ENCODE measurements at regions not wholly inside any gene's neighbourhood (a gene's known extent, or its start where the extent isn't known, plus 50 kb on each side); places are given as distances from the start of the nearest gene placed in this dataset.

DNA sequence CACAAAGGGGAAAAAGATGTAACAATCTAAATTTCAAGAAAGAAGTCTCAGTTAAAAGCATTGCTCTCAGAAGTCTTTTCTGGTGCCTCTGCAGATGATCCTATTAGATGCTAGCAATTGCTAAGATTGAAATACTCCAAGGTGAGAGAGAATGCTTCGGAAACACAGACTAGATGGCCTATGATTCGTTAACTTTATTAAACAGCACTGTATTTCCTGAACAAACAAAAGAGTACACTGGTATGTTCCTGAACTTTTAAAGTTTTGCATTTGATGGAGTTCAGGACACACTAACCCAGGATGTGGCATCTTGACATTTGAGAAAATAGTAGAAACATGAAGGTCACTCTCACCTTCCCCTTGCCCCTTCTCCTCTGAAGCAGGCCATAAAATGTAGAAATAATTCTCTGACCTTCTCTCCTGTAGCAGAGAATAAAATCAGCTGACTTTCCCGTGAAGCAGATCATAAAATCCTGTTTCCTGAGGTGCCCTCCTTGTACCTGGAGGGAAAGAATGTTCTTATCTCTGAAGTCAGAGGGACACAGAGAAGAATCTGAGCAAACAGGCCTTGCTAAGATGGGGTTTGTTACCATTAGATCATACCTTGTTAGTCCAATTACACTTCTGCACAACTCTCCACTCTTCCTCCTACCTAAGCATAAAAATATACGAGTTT, 142.9 kb upstream of the USP25 start (continued):
- no peak for TF ChIP-seq ZBED1 (IDR thresholded peaks at IDR 0.05; ENCODE audit: borderline replicate concordance)

DNA sequence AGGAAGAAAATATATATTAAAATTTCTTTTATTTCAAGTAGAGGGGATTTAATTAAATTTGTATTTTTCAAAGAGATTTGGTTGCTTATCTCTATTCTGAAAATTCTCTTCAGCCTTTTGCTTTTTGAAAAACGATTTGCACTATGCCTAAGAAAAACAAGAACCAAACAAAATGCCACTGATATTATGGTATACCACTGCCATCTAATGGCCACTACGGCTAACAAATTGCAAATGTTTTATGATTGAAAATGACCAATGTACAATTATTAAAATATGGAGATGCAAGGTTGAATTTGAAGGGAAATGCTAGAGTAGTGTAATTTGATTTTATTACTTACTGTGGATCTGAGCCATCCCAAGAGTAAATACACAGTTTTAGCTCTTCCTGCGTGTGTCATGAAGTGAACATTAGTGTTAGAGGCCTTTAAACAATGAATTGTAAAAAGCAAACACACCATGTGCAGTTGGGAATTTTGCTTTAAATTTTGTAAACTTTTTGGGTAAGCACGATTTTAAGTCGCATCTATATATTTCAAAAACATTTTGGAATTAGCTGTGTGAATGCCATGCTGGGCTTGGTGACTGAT, 137.4 kb upstream of the USP25 start:
- H3K36me3 ChIP-seq (ENCODE audit: control insufficient read depth in 2 of 2, insufficient read depth in 2 of 2, low read length in 1 of 2), result no peaks in the 10 kb centered on the region
- TF ChIP-seq RCOR1 (conservative IDR thresholded peaks at IDR 0.05; ENCODE audit: low read depth, low read length) (no peak), RAD21 (IDR thresholded peaks at IDR 0.05; ENCODE audit: insufficient read depth, low read depth, low read length) (peak; percentile 88), SMC3 (IDR thresholded peaks at IDR 0.05; ENCODE audit: borderline replicate concordance, low read length) (peak; percentile 71; the same call in 1 of the 2 replicates), ZNF217 (IDR thresholded peaks at IDR 0.05) (no peak)
- TF ChIP-seq, protein P1, sequence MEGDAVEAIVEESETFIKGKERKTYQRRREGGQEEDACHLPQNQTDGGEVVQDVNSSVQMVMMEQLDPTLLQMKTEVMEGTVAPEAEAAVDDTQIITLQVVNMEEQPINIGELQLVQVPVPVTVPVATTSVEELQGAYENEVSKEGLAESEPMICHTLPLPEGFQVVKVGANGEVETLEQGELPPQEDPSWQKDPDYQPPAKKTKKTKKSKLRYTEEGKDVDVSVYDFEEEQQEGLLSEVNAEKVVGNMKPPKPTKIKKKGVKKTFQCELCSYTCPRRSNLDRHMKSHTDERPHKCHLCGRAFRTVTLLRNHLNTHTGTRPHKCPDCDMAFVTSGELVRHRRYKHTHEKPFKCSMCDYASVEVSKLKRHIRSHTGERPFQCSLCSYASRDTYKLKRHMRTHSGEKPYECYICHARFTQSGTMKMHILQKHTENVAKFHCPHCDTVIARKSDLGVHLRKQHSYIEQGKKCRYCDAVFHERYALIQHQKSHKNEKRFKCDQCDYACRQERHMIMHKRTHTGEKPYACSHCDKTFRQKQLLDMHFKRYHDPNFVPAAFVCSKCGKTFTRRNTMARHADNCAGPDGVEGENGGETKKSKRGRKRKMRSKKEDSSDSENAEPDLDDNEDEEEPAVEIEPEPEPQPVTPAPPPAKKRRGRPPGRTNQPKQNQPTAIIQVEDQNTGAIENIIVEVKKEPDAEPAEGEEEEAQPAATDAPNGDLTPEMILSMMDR (IDR thresholded peaks at IDR 0.05 in 2 of 3, conservative IDR thresholded peaks at IDR 0.05 in 1 of 3; ENCODE audit: control insufficient read depth in 2 of 3, extremely low read depth in 1 of 3, insufficient read depth in 1 of 3, low read depth in 3 of 3, low read length in 3 of 3), result peak; percentile 35 to 66 (median 51); a peak in 5 of 6 replicates
- H3K4me1 ChIP-seq (ENCODE audit: control insufficient read depth, insufficient read depth, low read length), result no peaks in the 10 kb centered on the region
- DNase-seq (ENCODE audit: low read depth, low spot score) (no peak), ATAC-seq (no peak), FAIRE-seq (peak; percentile 13)
- POLR2A ChIA-PET, result no interaction called here
- no peak overlapping the region for H3K9ac ChIP-seq (ENCODE audit: control insufficient read depth, insufficient read depth, low read length)
- no peaks in the 10 kb centered on the region for H4K20me1 ChIP-seq (ENCODE audit: control insufficient read depth, insufficient read depth)
- in situ Hi-C loops (cut with MboI) (loop anchor here (10.0 to 25.0 kb wide), 2 partner anchors 1180 to 1338 kb away; no protein-coding TSS in a partner anchor), intact Hi-C loops (cut with micrococcal nuclease; ENCODE audit: unreplicated experiment) (loop anchor here (2.0 to 5.0 kb wide), 3 partner anchors 730 to 1334 kb away; no protein-coding TSS in a partner anchor)
- RAD21 ChIA-PET (ENCODE audit: unreplicated experiment), result no interaction called here
- BruUV-seq (replicated peaks), result no TSS peak
- SMC1A ChIA-PET (ENCODE audit: uncharacterized antibody, unreplicated experiment), result interaction anchor here (0.5 to 0.9 kb wide), 2 partner anchors 1178 to 1332 kb away, joined by 3 to 4 read pairs; no protein-coding TSS in a partner anchor
- CTCF ChIA-PET, result interaction anchor here (0.8 to 2.2 kb wide), 6 partner anchors 10 to 1354 kb away, joined by 3 to 8 read pairs (median 3); no protein-coding TSS in a partner anchor
- no peaks in the 10 kb centered on the region for H3K27me3 ChIP-seq (replicated peaks in 1 of 2; ENCODE audit: control insufficient read depth in 2 of 2, insufficient read depth in 2 of 2, low read length in 1 of 2)
- no peak overlapping the region for H3K27ac ChIP-seq (ENCODE audit: control insufficient read depth, insufficient read depth)
- no peak overlapping the region for H2AFZ ChIP-seq (ENCODE audit: control insufficient read depth, low read depth, low read length)
- WGBS (ENCODE audit: insufficient coverage, insufficient replicate concordance, low lambda C conversion rate, missing lambda C conversion rate), result 3% methylated on average over 5 of the region's 5 CpGs
- no peak overlapping the region for H3K4me2 ChIP-seq (ENCODE audit: control insufficient read depth, insufficient read depth)
- no peaks in the 10 kb centered on the region for H3K79me2 ChIP-seq (ENCODE audit: control insufficient read depth, insufficient read depth, low read length)
- H3K4me3 ChIP-seq, result no peak overlapping the region
- no peaks in the 10 kb centered on the region for H3K9me3 ChIP-seq (replicated peaks; ENCODE audit: control insufficient read depth, insufficient read depth, low read length)
